Ovary (tissue), 7 donors: ENCODE measurements at regions not wholly inside any gene's neighbourhood (a gene's known extent, or its start where the extent isn't known, plus 50 kb on each side); places are given as distances from the start of the nearest gene placed in this dataset.

Experiments
- DNase-seq, 5 donors: peaks; one replicate each; pipeline ENCODE4 v3.0.0-alpha.2; 2019 to 2020
- H3K27ac ChIP-seq, 2 donors: fragments of 200-600 bp; one replicate each; pipeline versions ENCODE4 v1.5.1 to v1.8.0; 2019 to 2022
- H3K27me3 ChIP-seq: fragments of 200-600 bp; one replicate; pipeline ENCODE4 v1.8.0; 2022
- H3K36me3 ChIP-seq: fragments of 200-600 bp; sonication (generic); one replicate; pipeline ENCODE4 v1.5.1; 2019
- H3K4me1 ChIP-seq: one replicate; pipeline ENCODE4 v1.8.1; 2013; ENCODE audit warnings: mild to moderate bottlenecking, moderate library complexity; ENCODE audit not compliant: insufficient read depth
- H3K4me3 ChIP-seq: fragments of 200-600 bp; sonication (generic); one replicate; pipeline ENCODE4 v1.5.1; 2017
- H3K9me3 ChIP-seq, 2 donors: fragments of 200-600 bp in 1 of 2; sonication (generic) in 1 of 2; one replicate each; pipeline versions ENCODE4 v1.5.1 to v1.8.1; 2013 to 2019; ENCODE audit warnings: mild to moderate bottlenecking in 1 of 2, moderate library complexity in 1 of 2
- CTCF ChIP-seq, 3 donors: fragments of 450-650 bp in 2 of 3; fragments of 200-600 bp in 1 of 3; IDR thresholded peaks; one replicate each; pipeline versions ENCODE4 v1.5.1 to v1.8.0; 2016 to 2022; ENCODE audit warnings: antibody characterized with exemption in 3 of 3, mild to moderate bottlenecking in 1 of 3
- EP300 ChIP-seq: sonication (generic); formaldehyde crosslinking; IDR thresholded peaks from one replicate; pipeline ENCODE4 v1.6.1; 2017; ENCODE audit warnings: antibody characterized with exemption
- POLR2A ChIP-seq: fragments of 450-650 bp; IDR thresholded peaks from one replicate; pipeline ENCODE4 v1.6.1; 2017; ENCODE audit warnings: antibody characterized with exemption, mild to moderate bottlenecking, moderate library complexity
- WGBS, 3 donors: extraction: QIAGEN DNeasy Blood & Tissue Kit in 1 of 3; methylation state at CpG; one replicate each; pipeline versions ENCODE4 v1.1.5 to v1.1.7; 2013 to 2017; 5-methylcytosine and 5-hydroxymethylcytosine counted together
- intact Hi-C, 4 donors: fragments of 100-400 bp; cut with DNase I; formaldehyde crosslinking; loops; one replicate each; pipeline versions ENCODE4 v1.11.0 to v1.15.1; 2022 to 2023
- donor health status: DM: no; HTN: no; CAD: no; lungs with moderate emphysema.
- donor health status: DM: no; HTN: no; CAD: no.
- donor health status: Bipolar disorder and iron deficiency.
- donor health status: DM: no; HTN: no; CAD: no.
- donor health status: DM: yes; HTN: yes; CAD: no.

- H3K27me3 ChIP-seq, result no peaks in the 10 kb centered on the region
- H3K9me3 ChIP-seq, result no peaks in the 10 kb centered on the region
- WGBS, 3 donors, result 88 to 100% (median 89%) methylated on average over 1 of the region's 1 CpG
- intact Hi-C loops, result no loop called here
- H3K4me3 ChIP-seq, result no peak overlapping the region
- H3K27ac ChIP-seq, result no peak overlapping the region
- H3K36me3 ChIP-seq, result no peaks in the 10 kb centered on the region
- no peaks in the 10 kb centered on the region for H3K4me1 ChIP-seq
- TF ChIP-seq POLR2A, result no peak
- no peak for TF ChIP-seq EP300
- TF ChIP-seq CTCF (IDR thresholded peaks at IDR 0.05), result no peak
- no peak for DNase-seq
These were observed 76.8 kb upstream of the GDF10 start for GRCh38 chr10:47223236-47223635.

GRCh38 chr10:47224546-47225218 lies 75.3 kb upstream of the GDF10 start:
- H3K4me1 ChIP-seq, result no peaks in the 10 kb centered on the region
- WGBS, 3 donors, result 64 to 68% (median 66%) methylated on average over 2 of the region's 2 CpGs
- H3K27ac ChIP-seq, result no peak overlapping the region
- H3K27me3 ChIP-seq, result no peaks in the 10 kb centered on the region
- intact Hi-C loops, result no loop called here
- H3K9me3 ChIP-seq, result no peaks in the 10 kb centered on the region
- TF ChIP-seq CTCF (IDR thresholded peaks at IDR 0.05) (no peak), POLR2A (no peak), EP300 (no peak)
- no peaks in the 10 kb centered on the region for H3K36me3 ChIP-seq
- H3K4me3 ChIP-seq, result no peak overlapping the region
- DNase-seq, result no peak

- Histone ChIP-seq H3K4me3 (no peak overlapping the region), H3K9me3 (no peaks in the 10 kb centered on the region), H3K36me3 (no peaks in the 10 kb centered on the region), H3K27me3 (no peaks in the 10 kb centered on the region), H3K4me1 (no peaks in the 10 kb centered on the region), H3K27ac (no peak overlapping the region)
- DNase-seq, result no peak
- intact Hi-C loops, result no loop called here
- WGBS, 3 donors, result 72 to 82% (median 73%) methylated on average over 8 of the region's 8 CpGs
- TF ChIP-seq EP300 (no peak), CTCF (IDR thresholded peaks at IDR 0.05) (no peak), POLR2A (no peak)
These were observed 74.6 kb upstream of the GDF10 start for GRCh38 chr10:47225219-47225927.

- WGBS, 3 donors, result 86 to 95% (median 94%) methylated on average over 8 of the region's 8 CpGs
- no peaks in the 10 kb centered on the region for H3K27me3 ChIP-seq
- no peak overlapping the region for H3K4me3 ChIP-seq
- H3K4me1 ChIP-seq, result no peaks in the 10 kb centered on the region
- intact Hi-C loops, result no loop called here
- TF ChIP-seq CTCF (IDR thresholded peaks at IDR 0.05) (no peak), POLR2A (no peak), EP300 (no peak)
- no peaks in the 10 kb centered on the region for H3K9me3 ChIP-seq
- no peaks in the 10 kb centered on the region for H3K36me3 ChIP-seq
- DNase-seq, result no peak
- no peak overlapping the region for H3K27ac ChIP-seq
These were observed 73.9 kb upstream of the GDF10 start for GRCh38 chr10:47225928-47226645.
